ENCODE measurements at regions not wholly inside any gene's neighbourhood (a gene's known extent, or its start where the extent isn't known, plus 50 kb on each side); places are given as distances from the start of the nearest gene placed in this dataset.

- TF ChIP-seq CTCF (IDR thresholded peaks at IDR 0.05; ENCODE audit: insufficient read depth, low read depth, low read length) (no peak), EZH2 (IDR thresholded peaks at IDR 0.05; ENCODE audit: insufficient read depth, low read length) (no peak)
These were observed 320.2 kb upstream of the TBC1D5 start for GRCh38 chr3:18062657-18063025.

Measured in astrocyte (in vitro differentiated cells and primary cell).